ENCODE measurements at regions not wholly inside any gene's neighbourhood (a gene's known extent, or its start where the extent isn't known, plus 50 kb on each side); places are given as distances from the start of the nearest gene placed in this dataset.

DNA sequence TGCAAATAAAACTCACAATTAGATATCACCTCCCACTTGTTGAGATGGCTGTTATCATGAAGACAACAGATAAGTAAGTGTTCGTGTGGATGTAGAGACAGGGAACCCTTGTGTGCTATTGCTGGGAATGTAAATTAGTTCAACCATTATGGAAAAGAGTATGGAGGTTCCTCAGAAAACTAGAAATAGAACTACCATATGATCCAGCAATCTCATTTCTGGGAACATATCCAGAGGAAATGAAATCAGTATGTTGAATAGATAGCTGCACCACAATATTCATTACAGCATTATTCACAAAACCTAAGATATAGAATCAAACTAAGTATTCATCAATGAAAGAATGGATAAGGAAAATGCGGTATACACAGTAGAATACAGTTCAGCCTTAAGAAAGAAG, 418.7 kb upstream of the CNTN6 start:
- whole genome bisulfite sequencing, 2 donors: 46 to 50% methylated on average over 2 of the region's 2 CpGs

DNA sequence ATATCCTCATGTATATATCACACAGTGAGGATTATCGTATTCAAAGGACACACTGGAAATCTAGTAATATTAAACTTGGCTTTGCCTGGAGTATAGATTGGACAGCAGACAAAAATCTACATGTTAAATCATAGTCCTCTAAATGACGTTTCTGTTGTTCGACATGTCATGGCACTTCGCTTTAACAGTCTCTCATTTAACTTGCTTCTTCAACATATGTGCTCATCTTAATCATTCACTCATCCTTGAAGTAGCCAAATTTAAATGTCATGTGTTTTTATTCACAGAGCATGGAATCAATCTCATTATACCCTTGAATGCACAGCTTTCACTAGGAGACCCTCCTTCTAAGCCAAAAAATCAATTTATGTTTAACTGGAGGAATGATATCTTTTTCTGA, 417.0 kb upstream of the CNTN6 start:
- DNase-seq (no peak), ATAC-seq (no peak)
- intact Hi-C loops (cut with DNase I): no loop called here
- H3K27ac ChIP-seq: no peak overlapping the region
- no peaks in the 10 kb centered on the region for H3K4me1 ChIP-seq
- TF ChIP-seq, protein P1, sequence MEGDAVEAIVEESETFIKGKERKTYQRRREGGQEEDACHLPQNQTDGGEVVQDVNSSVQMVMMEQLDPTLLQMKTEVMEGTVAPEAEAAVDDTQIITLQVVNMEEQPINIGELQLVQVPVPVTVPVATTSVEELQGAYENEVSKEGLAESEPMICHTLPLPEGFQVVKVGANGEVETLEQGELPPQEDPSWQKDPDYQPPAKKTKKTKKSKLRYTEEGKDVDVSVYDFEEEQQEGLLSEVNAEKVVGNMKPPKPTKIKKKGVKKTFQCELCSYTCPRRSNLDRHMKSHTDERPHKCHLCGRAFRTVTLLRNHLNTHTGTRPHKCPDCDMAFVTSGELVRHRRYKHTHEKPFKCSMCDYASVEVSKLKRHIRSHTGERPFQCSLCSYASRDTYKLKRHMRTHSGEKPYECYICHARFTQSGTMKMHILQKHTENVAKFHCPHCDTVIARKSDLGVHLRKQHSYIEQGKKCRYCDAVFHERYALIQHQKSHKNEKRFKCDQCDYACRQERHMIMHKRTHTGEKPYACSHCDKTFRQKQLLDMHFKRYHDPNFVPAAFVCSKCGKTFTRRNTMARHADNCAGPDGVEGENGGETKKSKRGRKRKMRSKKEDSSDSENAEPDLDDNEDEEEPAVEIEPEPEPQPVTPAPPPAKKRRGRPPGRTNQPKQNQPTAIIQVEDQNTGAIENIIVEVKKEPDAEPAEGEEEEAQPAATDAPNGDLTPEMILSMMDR (IDR thresholded peaks at IDR 0.05): no peak
- no peak overlapping the region for H3K4me3 ChIP-seq
- peaks cover 0 to 21% (median 8%) of the 10 kb centered on the region in 11 donors for H3K9me3 ChIP-seq
- H3K36me3 ChIP-seq: no peaks in the 10 kb centered on the region
- 77 to 84% methylated on average over 4 of the region's 4 CpGs for WGBS, 2 donors
- no peaks in the 10 kb centered on the region for H3K27me3 ChIP-seq

More for the DNA sequence above, 418.7 kb upstream of the CNTN6 start:
- H3K27me3 ChIP-seq: no peaks in the 10 kb centered on the region
- intact Hi-C loops (cut with DNase I): no loop called here
- ATAC-seq: no peak
- no peak overlapping the region for H3K27ac ChIP-seq
- DNase-seq: no peak
- H3K9me3 ChIP-seq: peaks cover 0 to 29% (median 8%) of the 10 kb centered on the region in 11 donors
- TF ChIP-seq, protein P1 (IDR thresholded peaks at IDR 0.05): no peak
- no peaks in the 10 kb centered on the region for H3K4me1 ChIP-seq
- H3K36me3 ChIP-seq: no peaks in the 10 kb centered on the region
- H3K4me3 ChIP-seq: no peak overlapping the region

DNA sequence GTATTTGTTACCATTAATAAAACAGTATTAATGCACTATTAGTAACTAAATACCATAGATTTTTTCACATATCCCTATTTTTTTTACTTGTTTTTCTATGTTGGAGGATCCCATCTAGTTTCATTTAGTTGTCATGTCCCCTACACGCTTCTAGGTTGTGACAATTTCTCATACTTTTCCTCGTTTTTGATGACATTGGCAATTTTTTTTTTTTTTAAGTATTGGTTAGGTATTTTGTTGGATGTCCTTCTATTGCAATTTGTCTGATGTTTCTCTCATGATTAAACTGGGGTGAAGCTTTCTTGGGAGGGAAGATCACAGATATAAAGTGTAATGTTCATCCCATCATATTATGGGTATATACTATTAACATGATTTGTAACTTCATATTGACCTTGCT, 409.1 kb upstream of the CNTN6 start:
- DNase-seq: no peak
- no peak for ATAC-seq
- Histone ChIP-seq H3K4me1 (no peaks in the 10 kb centered on the region), H3K36me3 (no peaks in the 10 kb centered on the region), H3K9me3 (no peaks in the 10 kb centered on the region), H3K4me3 (no peak overlapping the region), H3K27ac (no peak overlapping the region), H3K27me3 (no peaks in the 10 kb centered on the region)
- WGBS, 2 donors: 48 to 71% methylated on average over 2 of the region's 2 CpGs
- intact Hi-C loops (cut with DNase I): no loop called here
- TF ChIP-seq, protein P1 (IDR thresholded peaks at IDR 0.05): no peak

DNA sequence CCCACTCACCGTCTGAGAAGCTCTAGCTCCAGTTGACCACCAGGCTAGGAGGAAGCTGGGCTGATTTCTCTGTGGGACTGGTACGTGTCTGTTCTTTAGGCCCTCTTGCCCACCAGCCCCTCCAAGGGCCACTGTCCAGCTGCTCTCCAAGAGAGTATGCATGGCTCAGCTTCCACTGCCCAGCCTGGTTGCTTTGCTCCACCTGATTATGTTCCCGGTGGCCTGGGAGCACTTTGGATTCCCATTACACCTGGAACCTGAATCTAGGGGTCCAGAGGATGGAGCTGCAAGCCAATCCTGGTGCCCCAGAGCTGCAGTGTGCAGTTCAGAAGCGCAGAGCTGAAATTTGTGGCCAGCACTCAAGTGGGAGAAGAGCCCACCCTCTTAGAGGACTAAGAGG, 402.1 kb upstream of the CNTN6 start:
- ATAC-seq (no peak), DNase-seq (no peak)
- Histone ChIP-seq H3K27ac (no peak overlapping the region), H3K4me3 (no peak overlapping the region), H3K36me3 (no peaks in the 10 kb centered on the region), H3K9me3 (peaks cover 0 to 47% (median 7%) of the 10 kb centered on the region in 11 donors), H3K27me3 (no peaks in the 10 kb centered on the region), H3K4me1 (no peaks in the 10 kb centered on the region)
- 73 to 78% methylated on average over 4 of the region's 4 CpGs for WGBS, 2 donors
- TF ChIP-seq, protein P1 (IDR thresholded peaks at IDR 0.05): no peak
- intact Hi-C loops (cut with DNase I): no loop called here
